Ovary (tissue), 7 donors: ENCODE measurements at regions not wholly inside any gene's neighbourhood (a gene's known extent, or its start where the extent isn't known, plus 50 kb on each side); places are given as distances from the start of the nearest gene placed in this dataset.

Experiments
- DNase-seq, 5 donors: peaks; one replicate each; pipeline ENCODE4 v3.0.0-alpha.2; 2019 to 2020
- H3K27ac ChIP-seq, 2 donors: fragments of 200-600 bp; one replicate each; pipeline versions ENCODE4 v1.5.1 to v1.8.0; 2019 to 2022
- H3K27me3 ChIP-seq: fragments of 200-600 bp; one replicate; pipeline ENCODE4 v1.8.0; 2022
- H3K36me3 ChIP-seq: fragments of 200-600 bp; sonication (generic); one replicate; pipeline ENCODE4 v1.5.1; 2019
- H3K4me1 ChIP-seq: one replicate; pipeline ENCODE4 v1.8.1; 2013; ENCODE audit warnings: mild to moderate bottlenecking, moderate library complexity; ENCODE audit not compliant: insufficient read depth
- H3K4me3 ChIP-seq: fragments of 200-600 bp; sonication (generic); one replicate; pipeline ENCODE4 v1.5.1; 2017
- H3K9me3 ChIP-seq, 2 donors: fragments of 200-600 bp in 1 of 2; sonication (generic) in 1 of 2; one replicate each; pipeline versions ENCODE4 v1.5.1 to v1.8.1; 2013 to 2019; ENCODE audit warnings: mild to moderate bottlenecking in 1 of 2, moderate library complexity in 1 of 2
- CTCF ChIP-seq, 3 donors: fragments of 450-650 bp in 2 of 3; fragments of 200-600 bp in 1 of 3; IDR thresholded peaks; one replicate each; pipeline versions ENCODE4 v1.5.1 to v1.8.0; 2016 to 2022; ENCODE audit warnings: antibody characterized with exemption in 3 of 3, mild to moderate bottlenecking in 1 of 3
- EP300 ChIP-seq: sonication (generic); formaldehyde crosslinking; IDR thresholded peaks from one replicate; pipeline ENCODE4 v1.6.1; 2017; ENCODE audit warnings: antibody characterized with exemption
- POLR2A ChIP-seq: fragments of 450-650 bp; IDR thresholded peaks from one replicate; pipeline ENCODE4 v1.6.1; 2017; ENCODE audit warnings: antibody characterized with exemption, mild to moderate bottlenecking, moderate library complexity
- WGBS, 3 donors: extraction: QIAGEN DNeasy Blood & Tissue Kit in 1 of 3; methylation state at CpG; one replicate each; pipeline versions ENCODE4 v1.1.5 to v1.1.7; 2013 to 2017; 5-methylcytosine and 5-hydroxymethylcytosine counted together
- intact Hi-C, 4 donors: fragments of 100-400 bp; cut with DNase I; formaldehyde crosslinking; loops; one replicate each; pipeline versions ENCODE4 v1.11.0 to v1.15.1; 2022 to 2023
- donor health status: DM: no; HTN: no; CAD: no; lungs with moderate emphysema.
- donor health status: DM: no; HTN: no; CAD: no.
- donor health status: Bipolar disorder and iron deficiency.
- donor health status: DM: no; HTN: no; CAD: no.
- donor health status: DM: yes; HTN: yes; CAD: no.

DNA sequence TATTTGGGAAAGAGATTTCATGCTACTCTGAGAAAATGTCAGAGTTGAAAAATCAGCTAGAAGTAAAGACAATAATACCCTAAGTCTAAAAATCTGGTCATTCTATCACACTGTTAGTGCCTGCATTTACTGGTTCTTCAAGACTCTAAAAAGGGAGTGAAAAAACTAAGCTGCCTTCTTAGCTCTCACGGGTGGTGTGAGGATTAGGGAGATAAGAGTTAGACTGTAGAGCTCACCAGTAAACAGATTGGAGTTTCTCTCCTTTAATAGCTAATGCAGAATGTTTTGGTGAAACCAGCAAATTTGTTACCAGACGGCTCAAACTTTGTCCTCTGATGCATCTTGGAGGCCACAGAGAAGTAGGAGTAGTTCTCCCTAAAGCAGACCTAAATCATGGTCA is 135.0 kb upstream of the OTX2 start:
- WGBS, 3 donors: 32 to 42% (median 32%) methylated on average over 2 of the region's 2 CpGs
- intact Hi-C loops: no loop called here
- H3K4me1 ChIP-seq: no peaks in the 10 kb centered on the region
- no peaks in the 10 kb centered on the region for H3K27me3 ChIP-seq
- H3K36me3 ChIP-seq: no peaks in the 10 kb centered on the region
- no peak overlapping the region for H3K27ac ChIP-seq
- H3K9me3 ChIP-seq: no peaks in the 10 kb centered on the region
- DNase-seq: no peak
- TF ChIP-seq EP300: no peak
- no peak for TF ChIP-seq CTCF (IDR thresholded peaks at IDR 0.05)
- TF ChIP-seq POLR2A: no peak
- H3K4me3 ChIP-seq: no peak overlapping the region

DNA sequence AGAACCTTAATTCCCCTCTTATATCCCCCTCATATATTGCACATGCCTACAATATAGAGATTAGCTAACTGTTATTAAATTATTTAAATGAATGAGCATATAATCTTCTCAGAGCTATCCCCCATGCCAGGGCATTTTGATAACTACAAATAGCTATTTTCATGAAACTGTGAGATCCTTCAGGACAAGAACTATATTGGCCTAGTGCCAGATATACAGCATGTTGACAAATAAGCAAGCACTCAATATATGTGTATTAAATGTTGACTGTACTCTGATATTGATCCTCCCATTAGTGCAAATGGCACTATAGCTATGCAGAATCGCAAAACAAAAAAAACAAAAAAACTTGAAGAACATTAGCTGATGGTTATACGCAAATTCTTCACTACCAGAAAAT is 134.1 kb upstream of the OTX2 start:
- 90 to 96% (median 92%) methylated on average over 2 of the region's 2 CpGs for WGBS, 3 donors
- no peak overlapping the region for H3K4me3 ChIP-seq
- TF ChIP-seq CTCF (IDR thresholded peaks at IDR 0.05) (no peak), POLR2A (no peak), EP300 (no peak)
- H3K27ac ChIP-seq: no peak overlapping the region
- intact Hi-C loops: no loop called here
- no peaks in the 10 kb centered on the region for H3K27me3 ChIP-seq
- no peak for DNase-seq
- no peaks in the 10 kb centered on the region for H3K9me3 ChIP-seq
- no peaks in the 10 kb centered on the region for H3K4me1 ChIP-seq
- no peaks in the 10 kb centered on the region for H3K36me3 ChIP-seq

- H3K36me3 ChIP-seq: no peaks in the 10 kb centered on the region
- H3K4me3 ChIP-seq: no peak overlapping the region
- TF ChIP-seq POLR2A (no peak), CTCF (IDR thresholded peaks at IDR 0.05) (no peak), EP300 (no peak)
- no peak overlapping the region for H3K27ac ChIP-seq
- DNase-seq: no peak
- no peaks in the 10 kb centered on the region for H3K9me3 ChIP-seq
- no peaks in the 10 kb centered on the region for H3K4me1 ChIP-seq
- intact Hi-C loops: no loop called here
- H3K27me3 ChIP-seq: no peaks in the 10 kb centered on the region
Observed at GRCh38 chr14:56933446-56933845, 123.2 kb upstream of the OTX2 start.

DNA sequence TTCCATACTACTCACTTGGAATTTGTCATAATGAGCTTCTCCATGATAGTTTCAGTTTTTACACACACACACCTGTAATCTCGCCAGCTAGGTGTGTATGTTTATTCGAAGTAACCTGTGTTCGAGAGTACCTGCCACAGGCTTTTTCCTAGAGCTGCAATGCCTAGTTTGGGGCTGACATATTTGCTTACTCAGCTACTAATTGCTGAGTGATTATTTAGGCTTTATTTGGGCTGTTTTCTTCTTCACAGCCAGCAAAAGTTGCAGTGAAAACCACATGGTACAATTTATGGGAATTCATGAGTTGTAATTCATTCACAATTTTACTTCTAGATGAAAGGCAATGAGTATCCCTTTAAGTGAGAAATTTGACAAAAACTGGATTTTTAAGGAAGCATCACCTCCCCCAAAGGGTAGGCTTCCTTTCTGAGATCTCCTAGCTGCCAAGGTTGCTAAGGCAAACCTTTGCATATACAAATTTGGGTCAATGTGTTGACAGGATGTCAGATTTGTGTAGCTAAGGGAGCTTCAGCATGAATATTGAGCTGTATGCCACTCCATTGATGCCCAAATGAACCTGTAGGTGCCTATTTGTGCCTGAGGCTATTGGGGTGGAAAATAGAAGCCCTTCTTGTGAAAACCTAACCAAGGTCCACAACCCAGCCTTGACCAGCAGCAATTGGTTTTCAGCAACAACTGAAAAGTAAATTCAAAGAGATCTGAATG is 108.7 kb upstream of the OTX2 start:
- no peaks in the 10 kb centered on the region for H3K9me3 ChIP-seq
- DNase-seq: no peak
- H3K27me3 ChIP-seq: no peaks in the 10 kb centered on the region
- H3K36me3 ChIP-seq: no peaks in the 10 kb centered on the region
- WGBS, 3 donors: 22 to 32% (median 25%) methylated on average over 3 of the region's 3 CpGs
- no peak overlapping the region for H3K27ac ChIP-seq
- no peaks in the 10 kb centered on the region for H3K4me1 ChIP-seq
- H3K4me3 ChIP-seq: no peak overlapping the region
- intact Hi-C loops: no loop called here
- TF ChIP-seq POLR2A (no peak), CTCF (IDR thresholded peaks at IDR 0.05) (no peak), EP300 (no peak)
